IMR-90 (cell line): ENCODE measurements at regions not wholly inside any gene's neighbourhood (a gene's known extent, or its start where the extent isn't known, plus 50 kb on each side); places are given as distances from the start of the nearest gene placed in this dataset.

ENCODE experiments used
- ATAC-seq: fragments of 200-7000 bp; cut with Tn5 transposase; 2 replicates; pipeline ENCODE4 v1.9.1; 2020; ENCODE audit warnings: low read depth, mild to moderate bottlenecking, moderate library complexity
- BruUV-seq: library from RNA; stranded (reverse); fragments of 400-500 nt; replicated peaks from 2 replicates; lab custom pipeline; 2021; lab: Mats Ljungman, UMichigan
- CTCF ChIA-PET: fragments of 300-600 bp; formaldehyde crosslinking; extraction: SDS; loops from one replicate; lab custom pipeline; 2021; ENCODE audit warnings: antibody characterized with exemption; lab: Yijun Ruan, JAX
- POLR2A ChIA-PET: fragments of 300-600 bp; sonication (Branson Sonifier 250); formaldehyde crosslinking; loops from one replicate; lab custom pipeline; 2022; ENCODE audit warnings: antibody characterized with exemption; ENCODE audit not compliant: unreplicated experiment; lab: Charles Lee
- DNase-seq: peaks from one replicate; pipeline ENCODE4 v3.0.0; 2013
- H2AFZ ChIP-seq: replicated peaks from 2 replicates; pipeline ENCODE3; 2013; ENCODE audit warnings: low read length, mild to moderate bottlenecking; ENCODE audit not compliant: poor library complexity
- H2AK5ac ChIP-seq: 2 replicates; pipeline ENCODE4 v1.6.1; 2013; ENCODE audit warnings: low read depth, low read length, inconsistent platforms
- H2AK9ac ChIP-seq: replicated peaks from 2 replicates; pipeline ENCODE3; 2013; ENCODE audit warnings: mild to moderate bottlenecking, low read depth, low read length, moderate library complexity; ENCODE audit not compliant: poor library complexity
- H2BK120ac ChIP-seq: 2 replicates; pipeline ENCODE4 v1.6.1; 2013; ENCODE audit warnings: low read depth, low read length, inconsistent platforms
- H2BK15ac ChIP-seq: 3 replicates; pipeline ENCODE4 v1.6.1; 2013; ENCODE audit warnings: low read depth, low read length, inconsistent platforms
- H2BK20ac ChIP-seq: 2 replicates; pipeline ENCODE4 v1.6.1; 2013; ENCODE audit warnings: low read depth, mild to moderate bottlenecking, inconsistent platforms, low read length, moderate library complexity
- H2BK5ac ChIP-seq: 2 replicates; pipeline ENCODE4 v1.6.1; 2013; ENCODE audit warnings: mild to moderate bottlenecking, low read depth, low read length, inconsistent platforms; ENCODE audit not compliant: poor library complexity, severe bottlenecking
- H3K14ac ChIP-seq: replicated peaks from 2 replicates; pipeline ENCODE4 v1.6.1; 2013; ENCODE audit warnings: low read depth, low read length, inconsistent platforms
- H3K18ac ChIP-seq: 2 replicates; pipeline ENCODE4 v1.6.1; 2013; ENCODE audit warnings: low read depth, low read length, control low read depth
- H3K23ac ChIP-seq: 2 replicates; pipeline ENCODE4 v1.6.1; 2013; ENCODE audit warnings: low read depth, low read length, inconsistent platforms
- H3K27ac ChIP-seq: 2 replicates; pipeline ENCODE4 v1.5.1; 2013; ENCODE audit warnings: mild to moderate bottlenecking, control low read depth, low read length; ENCODE audit not compliant: insufficient read depth
- H3K27me3 ChIP-seq: 2 replicates; pipeline ENCODE4 v1.6.1; 2013; ENCODE audit warnings: low read length; ENCODE audit not compliant: control insufficient read depth, insufficient read depth
- H3K36me3 ChIP-seq: 2 replicates; pipeline ENCODE4 v1.6.1; 2013; ENCODE audit warnings: low read length, mixed read lengths; ENCODE audit not compliant: control insufficient read depth, insufficient read depth
- H3K4ac ChIP-seq: 2 replicates; pipeline ENCODE4 v1.6.1; 2013; ENCODE audit warnings: low read depth, low read length, inconsistent platforms
- H3K4me1 ChIP-seq: 2 replicates; pipeline ENCODE4 v1.6.1; 2013; ENCODE audit warnings: low read length, mixed read lengths; ENCODE audit not compliant: control insufficient read depth, insufficient read depth
- H3K4me2 ChIP-seq: 2 replicates; pipeline ENCODE4 v1.6.1; 2013; ENCODE audit warnings: low read depth, mild to moderate bottlenecking, control low read depth, low read length, moderate library complexity
- H3K4me3 ChIP-seq: 2 replicates; pipeline ENCODE4 v1.5.1; 2013; ENCODE audit warnings: low read depth, mild to moderate bottlenecking, control low read depth, low read length, moderate library complexity; ENCODE audit not compliant: insufficient read depth
- H3K56ac ChIP-seq: 2 replicates; pipeline ENCODE4 v1.6.1; 2013; ENCODE audit warnings: low read length, inconsistent platforms; ENCODE audit not compliant: insufficient read depth; ENCODE audit errors: extremely low read depth
- H3K79me1 ChIP-seq, 2 experiments: 2 replicates each; pipeline ENCODE4 v1.6.1; 2013; ENCODE audit warnings: low read length in 2 of 2, inconsistent platforms in 1 of 2, low read depth in 1 of 2
- H3K9ac ChIP-seq: 2 replicates; pipeline ENCODE4 v1.6.1; 2013; ENCODE audit warnings: low read depth, low read length, control low read depth
- H3K9me1 ChIP-seq: 2 replicates; pipeline ENCODE4 v1.6.1; 2013; ENCODE audit warnings: low read length, inconsistent platforms; ENCODE audit not compliant: insufficient read depth
- H3K9me3 ChIP-seq: 2 replicates; pipeline ENCODE4 v1.6.1; 2013; ENCODE audit warnings: low read length; ENCODE audit not compliant: control insufficient read depth, insufficient read depth
- H4K20me1 ChIP-seq: 2 replicates; pipeline ENCODE4 v1.6.1; 2013; ENCODE audit warnings: low read length, inconsistent platforms; ENCODE audit not compliant: insufficient read depth
- H4K5ac ChIP-seq: 2 replicates; pipeline ENCODE4 v1.6.1; 2013; ENCODE audit warnings: mild to moderate bottlenecking, low read depth, low read length, control low read depth
- H4K8ac ChIP-seq, 2 experiments: 2 replicates each; pipeline ENCODE4 v1.6.1; 2013; ENCODE audit warnings: low read depth in 2 of 2, low read length in 2 of 2, control low read depth in 1 of 2, inconsistent platforms in 1 of 2
- H4K91ac ChIP-seq: 2 replicates; pipeline ENCODE4 v1.6.1; 2013; ENCODE audit warnings: low read depth, low read length, inconsistent platforms; ENCODE audit not compliant: insufficient read depth
- BHLHE40 ChIP-seq: fragments of 150-350 bp; IDR thresholded peaks from 2 replicates; pipeline ENCODE4 v1.6.1; 2016; ENCODE audit warnings: mild to moderate bottlenecking, low read depth, low read length
- CEBPB ChIP-seq: IDR thresholded peaks from 2 replicates; pipeline ENCODE4 v1.6.1; 2012; ENCODE audit warnings: low read depth, low read length, improper control_type of control experiment
- CHD1 ChIP-seq: IDR thresholded peaks from 2 replicates; pipeline ENCODE4 v1.6.1; 2012; ENCODE audit warnings: low read depth, low read length, improper control_type of control experiment
- CTCF ChIP-seq: conservative IDR thresholded peaks from 2 replicates; pipeline ENCODE4 v1.5.1; 2012; ENCODE audit warnings: mild to moderate bottlenecking, low read depth, low read length, improper control_type of control experiment
- ELK1 ChIP-seq: fragments of 150-350 bp; IDR thresholded peaks from 2 replicates; pipeline ENCODE4 v1.6.1; 2016; ENCODE audit warnings: low read depth, mild to moderate bottlenecking, low read length, moderate library complexity, borderline replicate concordance
- FOS ChIP-seq: fragments of 150-350 bp; IDR thresholded peaks from 2 replicates; pipeline ENCODE4 v1.6.1; 2016; ENCODE audit warnings: low read depth, low read length
- MAFK ChIP-seq: IDR thresholded peaks from 2 replicates; pipeline ENCODE4 v1.6.1; 2012; ENCODE audit warnings: low read depth, low read length, improper control_type of control experiment
- MAZ ChIP-seq: IDR thresholded peaks from 2 replicates; pipeline ENCODE4 v1.6.1; 2012; ENCODE audit warnings: low read depth, mild to moderate bottlenecking, low read length, improper control_type of control experiment, moderate library complexity, borderline replicate concordance
- MXI1 ChIP-seq: IDR thresholded peaks from 2 replicates; pipeline ENCODE4 v1.6.1; 2012; ENCODE audit warnings: low read depth, mild to moderate bottlenecking, low read length, moderate library complexity, borderline replicate concordance
- NFE2L2 ChIP-seq: fragments of 150-350 bp; IDR thresholded peaks from 2 replicates; pipeline ENCODE4 v1.6.1; 2016; ENCODE audit warnings: low read depth, mild to moderate bottlenecking, low read length
- POLR2A ChIP-seq: IDR thresholded peaks from 2 replicates; pipeline ENCODE4 v1.6.1; 2012; ENCODE audit warnings: mild to moderate bottlenecking, low read depth, low read length
- RAD21 ChIP-seq: IDR thresholded peaks from 2 replicates; pipeline ENCODE4 v1.6.1; 2012; ENCODE audit warnings: low read length, improper control_type of control experiment
- RCOR1 ChIP-seq: IDR thresholded peaks from 2 replicates; pipeline ENCODE4 v1.6.1; 2012; ENCODE audit warnings: mild to moderate bottlenecking, low read length, improper control_type of control experiment; ENCODE audit not compliant: insufficient replicate concordance
- RFX5 ChIP-seq: IDR thresholded peaks from 2 replicates; pipeline ENCODE4 v1.8.0; 2012; ENCODE audit warnings: low read depth, mild to moderate bottlenecking, low read length, moderate library complexity
- SMC3 ChIP-seq: fragments of 150-350 bp; IDR thresholded peaks from 2 replicates; pipeline ENCODE4 v1.6.1; 2016; ENCODE audit warnings: low read depth, mild to moderate bottlenecking, antibody characterized with exemption, low read length, moderate library complexity
- USF2 ChIP-seq: fragments of 150-350 bp; IDR thresholded peaks from 2 replicates; pipeline ENCODE4 v1.6.1; 2017; ENCODE audit warnings: mild to moderate bottlenecking, antibody characterized with exemption, low read length, low read depth
- WGBS, 2 experiments: methylation state at CpG; one replicate each; pipeline versions ENCODE4 v1.1.5 to v1.1.7; 2013; ENCODE audit warnings: missing lambda C conversion rate in 2 of 2; ENCODE audit not compliant: insufficient read length in 1 of 2; ENCODE audit errors: extremely low coverage in 2 of 2; 5-methylcytosine and 5-hydroxymethylcytosine counted together
- dilution Hi-C: fragments of 300-500 bp; cut with HindIII; formaldehyde crosslinking; loops from one replicate; pipeline ENCODE4 v1.14.3; 2018; ENCODE audit warnings: low sequenced_read_pairs; ENCODE audit not compliant: unreplicated experiment
- in situ Hi-C: fragments of 300-500 bp; cut with MboI; formaldehyde crosslinking; loops from 3 replicates; pipeline ENCODE4 v1.14.3; 2019; ENCODE audit warnings: low sequenced_read_pairs, inconsistent platforms, mixed read lengths
- intact Hi-C: fragments of 100-400 bp; cut with micrococcal nuclease; formaldehyde crosslinking; loops from 2 replicates; pipeline ENCODE4 v1.10.0; 2022

- peak overlapping the region; percentile 40 to 66; a peak in 1 of 4 replicates for H4K8ac ChIP-seq
- no peak overlapping the region for H3K4me3 ChIP-seq
- BruUV-seq: no TSS peak
- H3K9ac ChIP-seq: no peak overlapping the region
- H2BK20ac ChIP-seq: peak overlapping the region; percentile 94
- no peak overlapping the region; the same call in 1 of the 2 replicates for H4K5ac ChIP-seq
- ChIA-PET CTCF (no interaction called here), POLR2A (interaction anchor here (0.5 kb wide), 1 partner anchor 1228 kb away, joined by 3 read pairs; no protein-coding TSS in a partner anchor)
- TF ChIP-seq BHLHE40: no peak
- no peak for TF ChIP-seq MAZ
- TF ChIP-seq CEBPB: 0 out of 2 replicates have a peak, but pooled peaks have one; percentile 12
- TF ChIP-seq RFX5: peak; percentile 71; the same call in 1 of the 2 replicates
- TF ChIP-seq MXI1: no peak
- no peak for TF ChIP-seq ELK1
- TF ChIP-seq USF2: no peak
- no peak for TF ChIP-seq RAD21
- TF ChIP-seq CHD1: no peak
- TF ChIP-seq SMC3: no peak
- TF ChIP-seq FOS: peak; percentile 82
- no peak for TF ChIP-seq NFE2L2
- no peak for TF ChIP-seq RCOR1
- TF ChIP-seq CTCF: no peak
- TF ChIP-seq MAFK: 0 out of 2 replicates have a peak, but pooled peaks have one; percentile 1
- no peak for TF ChIP-seq POLR2A
- peak overlapping the region; percentile 82; the same call in 1 of the 2 replicates for H3K14ac ChIP-seq
- peak overlapping the region; percentile 93 for H2BK15ac ChIP-seq
- DNase-seq (peak; percentile 94), ATAC-seq (peak; percentile 94)
- peaks cover 8% of the 10 kb centered on the region for H3K9me1 ChIP-seq
- H3K56ac ChIP-seq: no peak overlapping the region
- H3K79me1 ChIP-seq: no peaks in the 10 kb centered on the region
- peak overlapping the region; percentile 75 for H3K18ac ChIP-seq
- intact Hi-C loops (loop anchor here (2.0 kb wide), 1 partner anchor 315 kb away; no protein-coding TSS in a partner anchor), dilution Hi-C loops (no loop called here), in situ Hi-C loops (no loop called here)
- H2AK5ac ChIP-seq: peak overlapping the region; percentile 76
- H3K4me2 ChIP-seq: 0 out of 2 replicates have a peak overlapping the region, but pooled peaks have one; percentile 21
- H3K36me3 ChIP-seq: no peaks in the 10 kb centered on the region
- no peaks in the 10 kb centered on the region for H3K27me3 ChIP-seq
- peak overlapping the region; percentile 70 for H3K27ac ChIP-seq
- no peak overlapping the region for H3K23ac ChIP-seq
- peak overlapping the region; percentile 89 for H2BK120ac ChIP-seq
- peaks cover 2% of the 10 kb centered on the region; the same call in 1 of the 2 replicates for H3K9me3 ChIP-seq
- no peak overlapping the region for H2AK9ac ChIP-seq
- H2BK5ac ChIP-seq: peak overlapping the region; percentile 83
- peaks cover 5% of the 10 kb centered on the region for H3K4me1 ChIP-seq
- H3K4ac ChIP-seq: peak overlapping the region; percentile 95
- WGBS, 2 experiments: no CpG with 5 or more reads among the region's 1 CpG
- H4K20me1 ChIP-seq: no peaks in the 10 kb centered on the region
- peak overlapping the region; percentile 89; the same call in 1 of the 2 replicates for H4K91ac ChIP-seq
- no peak overlapping the region for H2AFZ ChIP-seq
Observed at GRCh38 chr5:125311743-125312142, 565.3 kb upstream of the ZNF608 start.
